ENCODE measurements at regions not wholly inside any gene's neighbourhood (a gene's known extent, or its start where the extent isn't known, plus 50 kb on each side); places are given as distances from the start of the nearest gene placed in this dataset.
A peak's percentile ranks its signal among the peaks of the same experiment; 100 is the strongest.

- H3K4me3 ChIP-seq (replicated peaks; ENCODE audit: low read depth, low read length), result no peak overlapping the region
- no peak for TF ChIP-seq CTCF (IDR thresholded peaks at IDR 0.05; ENCODE audit: low read length, missing control alignments)
- DNase-seq (ENCODE audit: low read depth), result no peak
Observed at GRCh38 chr13:44273216-44273615, 100.4 kb upstream of the SERP2 start.

- H3K4me3 ChIP-seq (replicated peaks; ENCODE audit: low read depth, low read length), result no peak overlapping the region
- TF ChIP-seq CTCF (IDR thresholded peaks at IDR 0.05; ENCODE audit: low read length, missing control alignments), result no peak
- peak; percentile 58 for DNase-seq (ENCODE audit: low read depth)
Observed at GRCh38 chr13:44273991-44274770, 99.4 kb upstream of the SERP2 start.

GRCh38 chr13:44274771-44275205, 98.8 kb upstream of the SERP2 start:
- DNase-seq (ENCODE audit: low read depth), result no peak
- H3K4me3 ChIP-seq (replicated peaks; ENCODE audit: low read depth, low read length), result no peak overlapping the region
- no peak for TF ChIP-seq CTCF (IDR thresholded peaks at IDR 0.05; ENCODE audit: low read length, missing control alignments)

DNA sequence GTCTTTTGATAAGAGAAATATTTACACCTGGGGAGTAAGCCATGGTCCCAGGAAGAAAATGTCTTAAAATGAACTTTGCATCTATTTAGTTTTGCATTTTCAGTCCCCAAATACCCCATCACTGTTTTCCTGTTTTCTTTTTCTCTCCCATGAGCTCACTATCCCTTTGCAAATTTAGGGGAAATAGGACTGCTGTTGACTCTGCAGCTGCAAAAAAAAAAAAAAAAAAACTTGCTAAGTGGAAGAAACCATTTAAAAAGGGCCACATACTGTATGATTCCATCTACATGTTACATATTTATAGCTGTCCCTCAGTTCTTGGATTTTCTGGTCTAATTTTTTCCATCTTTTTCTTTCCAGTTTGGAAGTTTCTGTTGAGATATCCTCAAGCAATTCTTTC, 98.2 kb upstream of the SERP2 start:
- no peak overlapping the region for H3K4me3 ChIP-seq (replicated peaks; ENCODE audit: low read depth, low read length)
- no peak for DNase-seq (ENCODE audit: low read depth)
- TF ChIP-seq CTCF (IDR thresholded peaks at IDR 0.05; ENCODE audit: low read length, missing control alignments), result no peak

DNA sequence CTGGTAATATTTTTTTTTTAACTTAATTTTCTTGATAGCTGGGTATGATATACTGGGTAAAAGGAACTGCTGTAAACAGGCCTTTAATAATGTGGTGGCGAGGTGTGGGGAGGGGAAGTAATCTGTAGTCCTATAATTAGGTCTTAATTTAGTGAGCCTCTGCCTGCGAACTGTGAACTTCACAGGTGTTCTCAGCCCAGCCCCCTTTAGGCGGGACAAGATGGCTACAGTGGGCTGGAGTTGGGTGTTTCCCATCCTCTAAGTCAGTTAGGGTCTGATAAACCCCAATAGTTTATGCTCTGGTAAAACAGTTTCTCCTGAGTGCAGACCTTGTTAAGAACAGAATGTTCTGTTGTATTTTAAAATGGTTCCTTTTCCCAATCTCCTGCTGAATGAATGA, 97.6 kb upstream of the SERP2 start:
- TF ChIP-seq CTCF (IDR thresholded peaks at IDR 0.05; ENCODE audit: low read length, missing control alignments), result no peak
- no peak overlapping the region for H3K4me3 ChIP-seq (replicated peaks; ENCODE audit: low read depth, low read length)
- no peak for DNase-seq (ENCODE audit: low read depth)

DNA sequence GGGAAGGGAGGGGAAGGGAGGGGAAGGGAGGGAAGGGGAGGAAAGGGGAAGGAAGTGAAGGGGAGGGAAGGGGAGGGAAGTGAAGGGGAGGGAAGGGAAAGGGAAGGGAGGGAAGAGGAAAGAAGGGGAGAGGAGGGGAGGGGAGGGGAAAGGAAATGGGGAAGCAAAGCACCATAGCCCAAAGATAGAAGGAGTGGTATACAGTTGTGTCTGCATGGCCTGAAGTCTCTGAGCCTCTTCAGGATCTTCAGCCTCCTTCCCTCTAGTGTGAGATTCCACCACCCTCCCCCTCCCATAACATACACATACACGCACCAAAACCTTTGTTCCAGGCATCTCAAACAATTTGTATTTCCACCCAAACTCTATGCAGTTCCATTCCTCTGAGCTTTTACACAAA, 96.2 kb upstream of the SERP2 start:
- no peak for TF ChIP-seq CTCF (IDR thresholded peaks at IDR 0.05; ENCODE audit: low read length, missing control alignments)
- H3K4me3 ChIP-seq (replicated peaks; ENCODE audit: low read depth, low read length), result no peak overlapping the region
- DNase-seq (ENCODE audit: low read depth), result no peak

- no peak overlapping the region for H3K4me3 ChIP-seq (replicated peaks; ENCODE audit: low read depth, low read length)
- no peak for DNase-seq (ENCODE audit: low read depth)
- TF ChIP-seq CTCF (IDR thresholded peaks at IDR 0.05; ENCODE audit: low read length, missing control alignments), result no peak
Observed at GRCh38 chr13:44278166-44278565, 95.5 kb upstream of the SERP2 start.
